Gastroesophageal sphincter (tissue), 3 donors: ENCODE measurements at regions not wholly inside any gene's neighbourhood (a gene's known extent, or its start where the extent isn't known, plus 50 kb on each side); places are given as distances from the start of the nearest gene placed in this dataset.

Experiments used
- EP300 ChIP-seq: sonication (generic); formaldehyde crosslinking; IDR thresholded peaks from one replicate; pipeline ENCODE4 v1.6.1; 2017; ENCODE audit warnings: antibody characterized with exemption, mild to moderate bottlenecking
- POLR2A ChIP-seq, 2 donors: fragments of 450-650 bp; IDR thresholded peaks; one replicate each; pipeline ENCODE4 v1.6.1; 2017; ENCODE audit warnings: antibody characterized with exemption in 2 of 2, mild to moderate bottlenecking in 2 of 2, moderate library complexity in 1 of 2
- TF ChIP-seq, protein P1 (sequence below), 4 experiments: fragments of 200-600 bp in 2 of 4; fragments of 450-650 bp in 2 of 4; sonication (generic) in 1 of 4; IDR thresholded peaks; one replicate each; pipeline ENCODE4 v1.5.1; 2017 to 2019; ENCODE audit warnings: antibody characterized with exemption in 4 of 4, mild to moderate bottlenecking in 2 of 4, moderate library complexity in 2 of 4

DNA sequence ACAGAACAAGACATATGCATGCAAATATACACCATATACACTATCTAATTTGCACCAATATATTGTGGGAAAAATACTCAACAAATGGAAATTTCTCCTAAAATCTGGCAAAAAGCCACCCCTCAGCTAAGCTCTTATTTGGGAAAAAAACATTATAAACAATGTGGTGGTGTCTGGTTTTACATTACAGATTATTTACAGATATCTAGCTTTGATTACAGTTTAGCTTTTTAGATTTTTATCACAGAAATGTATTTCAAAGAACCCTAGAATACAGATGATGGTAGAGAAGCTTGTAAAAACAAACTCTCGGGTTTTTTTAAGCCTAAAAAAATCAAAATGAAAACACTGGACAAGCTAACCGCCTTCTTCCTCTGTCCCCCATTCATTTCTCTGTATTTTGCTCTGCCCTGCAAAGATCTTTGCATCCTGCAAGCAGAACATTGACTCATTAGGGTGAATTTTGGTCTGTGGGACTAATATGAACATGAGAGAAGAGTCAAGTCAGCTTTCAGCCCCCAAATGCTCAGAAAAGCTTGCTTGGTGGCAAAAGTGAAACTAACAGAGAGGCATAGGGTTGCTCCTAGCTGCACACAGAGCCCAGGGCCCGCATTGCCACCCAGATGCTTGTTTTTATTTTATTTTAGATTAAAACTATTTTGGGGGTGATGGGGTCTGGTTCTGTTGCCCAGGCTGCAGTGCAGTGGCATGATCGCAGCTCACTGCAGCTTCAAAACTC, 88.8 kb upstream of the LYZL1 start:
- TF ChIP-seq EP300 (no peak), POLR2A (IDR thresholded peaks at IDR 0.05) (no peak)
- TF ChIP-seq, protein P1, sequence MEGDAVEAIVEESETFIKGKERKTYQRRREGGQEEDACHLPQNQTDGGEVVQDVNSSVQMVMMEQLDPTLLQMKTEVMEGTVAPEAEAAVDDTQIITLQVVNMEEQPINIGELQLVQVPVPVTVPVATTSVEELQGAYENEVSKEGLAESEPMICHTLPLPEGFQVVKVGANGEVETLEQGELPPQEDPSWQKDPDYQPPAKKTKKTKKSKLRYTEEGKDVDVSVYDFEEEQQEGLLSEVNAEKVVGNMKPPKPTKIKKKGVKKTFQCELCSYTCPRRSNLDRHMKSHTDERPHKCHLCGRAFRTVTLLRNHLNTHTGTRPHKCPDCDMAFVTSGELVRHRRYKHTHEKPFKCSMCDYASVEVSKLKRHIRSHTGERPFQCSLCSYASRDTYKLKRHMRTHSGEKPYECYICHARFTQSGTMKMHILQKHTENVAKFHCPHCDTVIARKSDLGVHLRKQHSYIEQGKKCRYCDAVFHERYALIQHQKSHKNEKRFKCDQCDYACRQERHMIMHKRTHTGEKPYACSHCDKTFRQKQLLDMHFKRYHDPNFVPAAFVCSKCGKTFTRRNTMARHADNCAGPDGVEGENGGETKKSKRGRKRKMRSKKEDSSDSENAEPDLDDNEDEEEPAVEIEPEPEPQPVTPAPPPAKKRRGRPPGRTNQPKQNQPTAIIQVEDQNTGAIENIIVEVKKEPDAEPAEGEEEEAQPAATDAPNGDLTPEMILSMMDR (IDR thresholded peaks at IDR 0.05) = no peak
